HG02981 (cell line): ENCODE measurements at regions not wholly inside any gene's neighbourhood (a gene's known extent, or its start where the extent isn't known, plus 50 kb on each side); places are given as distances from the start of the nearest gene placed in this dataset.
"Not testable (repeated sequence)": the region's sequence is repeated elsewhere in the genome, so short reads cannot be mapped to it uniquely, and the experiment has no call there.

Experiments used
- ATAC-seq: cut with Tn5 transposase; IDR thresholded peaks from one replicate; pipeline ENCODE4 v1.9.1; 2021; ENCODE audit warnings: mild to moderate bottlenecking, moderate library complexity; ENCODE audit not compliant: unreplicated experiment

GRCh38 chr7:49580000-49580399 is 193.4 kb upstream of the VWC2 start:
- no peak for ATAC-seq

GRCh38 chr7:49580761-49581160 is 192.7 kb upstream of the VWC2 start:
- no peak for ATAC-seq

GRCh38 chr7:49583440-49583839 is 190.0 kb upstream of the VWC2 start:
- ATAC-seq = no peak

- no peak for ATAC-seq
Measured at GRCh38 chr7:49596701-49597491, 176.5 kb upstream of the VWC2 start.

GRCh38 chr7:49597805-49598204 is 175.6 kb upstream of the VWC2 start:
- no peak for ATAC-seq

GRCh38 chr7:49611951-49612350 is 161.5 kb upstream of the VWC2 start:
- no peak for ATAC-seq

GRCh38 chr7:49613759-49614158 is 159.7 kb upstream of the VWC2 start:
- ATAC-seq = no peak

GRCh38 chr7:49614974-49615373 is 158.5 kb upstream of the VWC2 start:
- ATAC-seq = not testable (repeated sequence)

GRCh38 chr7:49618028-49618427 is 155.4 kb upstream of the VWC2 start:
- ATAC-seq = no peak

GRCh38 chr7:49623943-49624342 is 149.5 kb upstream of the VWC2 start:
- ATAC-seq = no peak

GRCh38 chr7:49624611-49625010 is 148.8 kb upstream of the VWC2 start:
- no peak for ATAC-seq

- ATAC-seq = no peak
Measured at GRCh38 chr7:49630513-49630912, 142.9 kb upstream of the VWC2 start.

GRCh38 chr7:49631071-49631815 is 142.2 kb upstream of the VWC2 start:
- no peak for ATAC-seq

GRCh38 chr7:49631960-49632359 is 141.5 kb upstream of the VWC2 start:
- ATAC-seq = no peak

GRCh38 chr7:49635800-49636199 is 137.6 kb upstream of the VWC2 start:
- no peak for ATAC-seq

- ATAC-seq = no peak
Measured at GRCh38 chr7:49636400-49636799, 137.0 kb upstream of the VWC2 start.

- ATAC-seq = no peak
Measured at GRCh38 chr7:49638166-49638565, 135.3 kb upstream of the VWC2 start.

- ATAC-seq = no peak
Measured at GRCh38 chr7:49639068-49639593, 134.3 kb upstream of the VWC2 start.

- ATAC-seq = no peak
Measured at GRCh38 chr7:49639808-49640207, 133.6 kb upstream of the VWC2 start.

- ATAC-seq = no peak
Measured at GRCh38 chr7:49643321-49643720, 130.1 kb upstream of the VWC2 start.

GRCh38 chr7:49643736-49644135 is 129.7 kb upstream of the VWC2 start:
- no peak for ATAC-seq
